ENCODE measurements at regions not wholly inside any gene's neighbourhood (a gene's known extent, or its start where the extent isn't known, plus 50 kb on each side); places are given as distances from the start of the nearest gene placed in this dataset.

DNA sequence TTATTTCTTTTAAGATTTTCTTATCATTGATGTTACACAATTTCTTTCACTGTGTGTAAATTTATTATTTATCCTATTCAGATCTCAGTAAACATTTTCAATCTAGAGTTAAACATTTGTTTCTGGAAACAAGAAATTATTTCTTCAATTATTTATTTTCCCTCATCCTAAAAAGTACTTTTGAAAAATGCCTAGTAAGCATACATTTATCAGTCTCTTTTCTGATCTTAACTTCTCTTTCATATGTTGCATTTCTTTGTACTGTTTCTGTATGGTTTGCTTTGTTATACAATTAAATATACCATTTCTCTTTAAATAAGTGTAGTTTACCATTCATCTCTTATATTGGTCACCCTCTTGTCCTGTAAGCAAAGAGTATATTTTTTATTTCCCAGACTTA lies 263.2 kb downstream of the C12orf50 start:
- H3K9me3 ChIP-seq (ENCODE audit: low read length): no peaks in the 10 kb centered on the region
- no peaks in the 10 kb centered on the region for H4K20me1 ChIP-seq (ENCODE audit: insufficient read depth, low read length)
- no peaks in the 10 kb centered on the region for H3K27me3 ChIP-seq (ENCODE audit: insufficient read depth, low read length)
- no peaks in the 10 kb centered on the region for H3K79me2 ChIP-seq (ENCODE audit: insufficient read depth, low read length)
- no peak overlapping the region for H3K4me3 ChIP-seq (ENCODE audit: low read depth, low read length, poor library complexity, severe bottlenecking)
- TF ChIP-seq CTCF (IDR thresholded peaks at IDR 0.05; ENCODE audit: low read length) (no peak), EZH2 (IDR thresholded peaks at IDR 0.05; ENCODE audit: borderline replicate concordance, low read length) (no peak)
- no peak overlapping the region for H3K4me2 ChIP-seq (ENCODE audit: low read length)
- no peak overlapping the region for H3K27ac ChIP-seq (ENCODE audit: low read depth, low read length, poor library complexity, severe bottlenecking)
- no peaks in the 10 kb centered on the region for H3F3A ChIP-seq (ENCODE audit: insufficient read depth, low read length)
- H3K9ac ChIP-seq (ENCODE audit: low read length): no peak overlapping the region
- no peaks in the 10 kb centered on the region for H3K36me3 ChIP-seq (ENCODE audit: insufficient read depth, low read length)
- H3K4me1 ChIP-seq (ENCODE audit: insufficient read depth, low read length, severe bottlenecking): no peaks in the 10 kb centered on the region
- H3K9me2 ChIP-seq (ENCODE audit: low read depth, low read length): no peaks in the 10 kb centered on the region
- no peak overlapping the region for H2AFZ ChIP-seq (ENCODE audit: low read length)

DNA sequence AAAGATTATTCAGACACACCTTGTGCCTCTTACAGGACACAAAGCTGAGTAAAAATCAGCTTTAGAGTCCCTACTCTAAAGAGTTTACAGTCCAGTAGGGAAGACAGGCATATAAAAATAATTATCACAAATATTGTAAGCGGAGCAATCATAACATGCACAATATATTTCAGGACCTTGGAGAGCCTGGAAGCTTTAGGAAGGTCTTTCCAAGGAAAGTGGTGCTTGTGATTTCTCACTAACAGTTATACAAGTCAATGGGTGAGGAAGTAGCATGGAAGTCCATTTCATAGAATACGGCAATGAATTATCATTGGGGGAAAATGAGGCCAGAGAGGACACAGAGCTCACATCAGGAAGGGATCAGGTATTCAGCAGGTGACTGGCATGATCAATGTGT lies 268.3 kb downstream of the C12orf50 start:
- no peak for TF ChIP-seq CTCF (IDR thresholded peaks at IDR 0.05; ENCODE audit: low read length)
- TF ChIP-seq EZH2 (IDR thresholded peaks at IDR 0.05; ENCODE audit: borderline replicate concordance, low read length): no peak
- H3K27me3 ChIP-seq (ENCODE audit: insufficient read depth, low read length): no peaks in the 10 kb centered on the region
- no peaks in the 10 kb centered on the region for H3K36me3 ChIP-seq (ENCODE audit: insufficient read depth, low read length)
- no peak overlapping the region for H3K4me3 ChIP-seq (ENCODE audit: low read depth, low read length, poor library complexity, severe bottlenecking)
- no peak overlapping the region for H3K27ac ChIP-seq (ENCODE audit: low read depth, low read length, poor library complexity, severe bottlenecking)
- H3K4me2 ChIP-seq (ENCODE audit: low read length): no peak overlapping the region
- no peaks in the 10 kb centered on the region for H3K4me1 ChIP-seq (ENCODE audit: insufficient read depth, low read length, severe bottlenecking)
- no peaks in the 10 kb centered on the region for H4K20me1 ChIP-seq (ENCODE audit: insufficient read depth, low read length)
- no peaks in the 10 kb centered on the region for H3K9me2 ChIP-seq (ENCODE audit: low read depth, low read length)
- H3K9me3 ChIP-seq (ENCODE audit: low read length): no peaks in the 10 kb centered on the region
- H2AFZ ChIP-seq (ENCODE audit: low read length): no peak overlapping the region
- H3K9ac ChIP-seq (ENCODE audit: low read length): no peak overlapping the region
- no peaks in the 10 kb centered on the region for H3F3A ChIP-seq (ENCODE audit: insufficient read depth, low read length)
- H3K79me2 ChIP-seq (ENCODE audit: insufficient read depth, low read length): no peaks in the 10 kb centered on the region

DNA sequence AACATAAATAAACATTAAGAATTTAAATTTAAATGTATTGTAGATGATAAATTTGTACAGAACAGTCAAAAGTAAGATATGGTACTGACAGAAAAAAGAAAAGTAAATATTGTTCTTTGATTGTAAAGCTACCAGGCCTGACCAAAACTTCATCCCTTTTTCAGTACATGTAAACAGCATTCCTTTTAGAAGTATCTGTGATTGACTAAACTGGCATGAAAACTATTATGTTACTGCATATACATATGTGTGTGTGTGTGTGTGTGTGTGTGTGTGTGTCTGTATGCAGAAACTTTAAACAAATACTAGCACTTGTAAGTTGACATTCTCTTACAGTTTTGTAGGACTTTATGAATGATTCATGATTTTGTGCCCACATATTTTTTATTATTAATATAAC lies 270.9 kb downstream of the C12orf50 start:
- Histone ChIP-seq H4K20me1 (ENCODE audit: insufficient read depth, low read length) (no peaks in the 10 kb centered on the region), H2AFZ (ENCODE audit: low read length) (no peak overlapping the region), H3K79me2 (ENCODE audit: insufficient read depth, low read length) (no peaks in the 10 kb centered on the region), H3K9me2 (ENCODE audit: low read depth, low read length) (no peaks in the 10 kb centered on the region), H3F3A (ENCODE audit: insufficient read depth, low read length) (no peaks in the 10 kb centered on the region), H3K36me3 (ENCODE audit: insufficient read depth, low read length) (no peaks in the 10 kb centered on the region), H3K9me3 (ENCODE audit: low read length) (no peaks in the 10 kb centered on the region), H3K4me2 (ENCODE audit: low read length) (no peak overlapping the region), H3K27ac (ENCODE audit: low read depth, low read length, poor library complexity, severe bottlenecking) (no peak overlapping the region), H3K27me3 (ENCODE audit: insufficient read depth, low read length) (no peaks in the 10 kb centered on the region), H3K4me3 (ENCODE audit: low read depth, low read length, poor library complexity, severe bottlenecking) (no peak overlapping the region), H3K9ac (ENCODE audit: low read length) (no peak overlapping the region), H3K4me1 (ENCODE audit: insufficient read depth, low read length, severe bottlenecking) (no peaks in the 10 kb centered on the region)
- no peak for TF ChIP-seq EZH2 (IDR thresholded peaks at IDR 0.05; ENCODE audit: borderline replicate concordance, low read length)
- no peak for TF ChIP-seq CTCF (IDR thresholded peaks at IDR 0.05; ENCODE audit: low read length)

Data from OCI-LY1 (cell line).